ENCODE measurements at regions not wholly inside any gene's neighbourhood (a gene's known extent, or its start where the extent isn't known, plus 50 kb on each side); places are given as distances from the start of the nearest gene placed in this dataset.

GRCh38 chrX:36436361-36436760 is 516.8 kb downstream of the CFAP47 start:
- DNase-seq = no peak

DNA sequence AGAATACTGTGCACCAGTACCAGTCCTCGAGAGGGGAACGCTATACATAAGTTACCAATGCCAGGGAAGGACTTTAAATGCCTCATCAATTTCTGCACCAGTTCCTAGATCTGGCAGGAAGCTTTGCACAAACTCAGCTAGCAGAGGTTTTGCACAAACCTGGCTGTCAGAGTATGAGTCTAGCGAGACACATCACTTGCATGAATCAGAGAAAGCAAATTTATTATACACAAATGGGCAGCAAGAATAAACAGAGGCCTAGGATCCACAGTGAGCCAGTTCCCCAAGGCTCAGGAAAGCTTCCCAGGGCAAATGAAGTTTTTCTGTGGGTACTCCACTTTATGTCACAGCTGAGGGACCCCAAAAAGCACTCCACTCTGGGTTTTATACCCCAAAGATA is 523.5 kb downstream of the CFAP47 start:
- no peak for DNase-seq

GRCh38 chrX:36445566-36445965 is 526.0 kb downstream of the CFAP47 start:
- no peak for DNase-seq

GRCh38 chrX:36462142-36462541 is 542.6 kb downstream of the CFAP47 start:
- no peak for DNase-seq

DNA sequence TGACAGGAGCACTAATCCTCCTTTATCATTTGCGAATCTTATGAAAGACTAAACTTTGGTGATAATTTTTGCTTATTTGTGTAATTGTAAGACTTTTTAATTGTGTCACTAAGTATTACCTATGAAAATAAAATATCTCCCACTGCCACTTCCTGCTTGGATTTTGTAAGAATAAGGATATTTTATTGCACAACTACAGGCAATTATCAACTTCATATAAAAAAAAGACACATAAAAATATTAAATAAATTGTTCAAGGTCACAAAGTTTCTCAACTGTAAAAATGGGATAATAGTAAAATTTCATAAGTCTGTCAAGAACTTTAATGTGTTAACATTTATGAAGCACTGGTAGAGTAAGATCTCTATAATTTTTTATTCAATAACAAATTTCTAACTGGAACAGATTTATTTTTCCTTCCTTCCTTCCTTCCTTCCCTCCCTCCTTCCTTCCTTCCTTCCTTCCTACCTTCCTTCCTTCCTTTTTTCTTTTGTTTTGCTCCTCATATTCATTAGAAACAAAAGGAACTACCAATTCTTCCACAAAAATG is 527.6 kb upstream of the FAM47C start:
- DNase-seq = no peak

DNA sequence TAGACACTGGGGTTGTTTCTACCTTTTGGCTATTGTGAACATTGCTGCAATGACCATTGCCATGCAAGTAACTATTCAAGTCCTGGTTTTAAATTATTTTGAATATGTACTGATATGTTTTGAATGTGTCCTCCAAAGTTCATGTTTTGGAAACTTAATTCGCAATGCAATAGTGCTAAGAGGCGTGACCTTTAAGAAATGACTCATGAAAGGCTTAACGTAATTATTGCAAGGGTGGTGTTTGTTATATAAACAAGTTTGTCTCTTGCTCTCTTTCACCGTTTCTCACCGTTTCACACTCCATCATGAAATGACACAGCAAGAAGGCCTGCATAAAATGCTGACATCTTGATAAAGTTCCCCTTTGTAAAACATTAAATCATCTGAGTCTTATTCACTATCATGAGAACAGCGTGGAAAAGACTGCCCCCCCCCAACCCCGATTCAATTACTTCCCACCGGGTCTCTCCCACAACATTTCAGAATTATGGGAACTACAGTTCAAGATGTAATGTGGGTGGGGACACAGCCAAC is 506.9 kb upstream of the FAM47C start:
- DNase-seq = no peak

DNA sequence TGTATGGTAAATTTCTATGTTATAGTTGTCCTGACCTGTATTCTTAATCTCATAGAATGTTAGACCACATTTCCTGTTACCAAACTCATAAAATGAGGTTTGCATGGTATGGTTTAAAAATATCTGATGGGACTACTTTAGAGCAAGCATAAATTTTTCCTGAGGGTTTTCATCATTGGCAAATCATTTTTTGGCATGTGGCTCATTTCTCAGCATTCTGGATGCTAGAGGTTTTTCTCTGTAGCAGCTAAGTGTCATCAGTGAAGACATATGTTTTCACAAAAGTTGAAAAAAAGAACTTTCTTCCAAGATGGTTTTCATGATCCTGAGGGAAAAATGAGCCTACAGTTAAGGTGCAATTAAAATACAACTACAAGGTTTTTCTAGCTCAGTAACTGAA is 503.5 kb upstream of the FAM47C start:
- no peak for DNase-seq

DNA sequence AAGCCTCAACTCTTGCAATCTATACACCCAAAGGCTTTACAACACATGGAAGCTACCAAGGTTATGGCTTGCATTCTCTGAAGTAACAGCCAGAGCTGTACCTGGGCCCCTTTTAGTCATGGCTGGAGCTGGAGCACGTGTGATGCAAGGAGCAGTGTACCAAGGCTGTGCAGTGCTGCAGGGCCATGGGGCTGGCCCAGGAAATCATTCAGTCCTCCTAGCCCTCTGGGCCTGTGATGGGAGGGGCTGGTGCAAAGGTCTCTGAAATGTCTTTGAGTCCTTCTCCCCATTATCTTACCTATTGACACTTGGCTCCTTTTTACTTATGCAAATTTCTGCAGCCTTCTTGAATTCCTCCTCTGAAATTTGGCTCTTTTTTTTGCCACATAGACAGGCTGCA is 500.1 kb upstream of the FAM47C start:
- DNase-seq = no peak

- no peak for DNase-seq
These were observed 497.4 kb upstream of the FAM47C start for GRCh38 chrX:36510736-36511135.

- DNase-seq = no peak
These were observed 479.5 kb upstream of the FAM47C start for GRCh38 chrX:36528661-36529060.

DNA sequence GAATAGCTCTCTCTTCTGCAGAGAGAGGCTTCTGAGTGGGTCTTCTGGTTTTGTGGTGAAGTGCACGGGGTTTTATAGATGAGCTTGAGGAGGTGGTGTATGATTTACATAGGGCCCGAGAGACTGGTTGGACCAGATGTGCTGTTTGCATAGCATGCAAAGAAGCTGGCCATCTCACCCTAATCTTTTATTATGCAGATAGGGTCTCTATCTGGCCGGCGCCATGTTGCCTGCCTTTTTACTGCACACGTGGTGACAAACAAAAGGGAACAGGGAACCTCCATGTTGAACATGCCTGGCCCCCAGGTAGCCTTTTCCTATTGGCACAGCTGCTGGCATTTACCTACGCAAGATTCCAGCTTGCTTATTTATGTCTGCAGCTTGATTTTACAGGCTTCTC is 473.3 kb upstream of the FAM47C start:
- no peak for DNase-seq

DNA sequence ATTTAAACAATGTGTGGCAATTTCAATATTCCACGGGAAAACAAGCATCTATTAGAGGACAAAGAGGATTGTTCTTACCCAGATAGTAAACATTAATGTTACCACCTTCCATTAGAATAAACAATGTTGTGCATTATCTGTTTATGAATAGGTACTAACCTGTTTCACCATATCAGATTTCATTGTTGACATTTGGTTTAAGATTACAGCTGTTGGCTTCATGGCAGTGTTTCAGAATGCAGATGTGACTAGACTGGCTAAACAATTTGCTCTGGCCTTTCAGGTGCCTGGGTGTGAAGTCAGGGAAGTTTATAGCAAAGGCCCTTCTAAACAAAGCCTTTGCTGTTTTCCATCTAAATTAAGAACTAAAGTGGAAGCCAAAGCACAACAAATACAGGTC is 464.7 kb upstream of the FAM47C start:
- no peak for DNase-seq

DNA sequence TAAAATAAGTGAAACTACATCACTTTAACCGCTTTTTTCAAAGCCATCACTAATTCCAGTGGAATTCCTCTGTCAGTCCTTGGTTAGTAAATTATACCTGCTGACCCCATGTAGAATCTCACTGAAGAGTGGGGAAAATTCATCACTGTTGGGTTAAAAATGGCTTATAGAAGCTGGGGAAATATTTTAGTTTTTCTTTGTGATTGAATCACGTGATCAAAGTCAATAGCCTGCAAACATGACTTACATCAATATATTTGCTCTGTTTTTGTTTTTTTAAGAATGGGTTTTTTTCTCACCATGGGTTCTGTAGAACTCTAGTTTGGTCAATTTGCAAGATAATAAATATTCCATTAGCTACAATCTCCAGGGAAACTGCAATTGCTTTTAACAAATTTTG is 445.2 kb upstream of the FAM47C start:
- no peak for DNase-seq

DNA sequence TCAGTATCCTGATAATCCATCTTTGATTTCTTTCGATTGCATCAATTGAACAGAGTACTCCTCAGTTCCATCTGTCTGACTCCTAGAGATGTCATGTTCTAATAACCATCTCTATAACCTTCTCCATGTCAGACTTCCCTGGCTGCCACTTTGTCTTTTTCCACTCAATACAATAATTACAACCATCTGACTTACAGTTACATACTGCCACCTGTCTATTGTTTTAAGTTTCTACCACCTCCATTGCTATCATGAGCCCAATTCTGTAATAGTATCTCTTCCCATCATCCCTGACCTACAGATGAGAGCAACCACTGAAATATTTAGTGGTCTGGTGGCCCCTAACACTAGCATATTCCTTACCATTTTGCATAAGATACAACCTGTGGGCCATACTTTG is 439.2 kb upstream of the FAM47C start:
- DNase-seq = no peak

DNA sequence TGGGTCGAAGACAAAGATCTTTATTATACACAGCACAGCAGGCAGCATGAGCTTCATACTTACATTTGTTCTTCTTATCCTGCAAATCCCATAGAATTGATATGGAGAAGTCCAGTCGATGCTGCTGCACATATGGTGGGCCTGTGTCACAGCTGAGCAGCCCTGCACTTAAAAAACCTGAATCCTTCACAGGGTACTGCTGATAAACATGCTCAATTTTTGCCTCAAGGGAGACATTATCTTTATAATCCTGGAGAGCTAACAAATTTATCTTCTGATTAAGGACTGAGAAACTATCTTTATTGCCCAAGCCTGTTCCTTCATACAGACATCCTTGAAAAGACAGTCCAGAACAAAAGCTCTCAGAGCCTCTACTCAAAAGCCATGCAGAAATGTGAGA is 434.4 kb upstream of the FAM47C start:
- no peak for DNase-seq

- DNase-seq = no peak
These were observed 432.5 kb upstream of the FAM47C start for GRCh38 chrX:36575670-36576069.

DNA sequence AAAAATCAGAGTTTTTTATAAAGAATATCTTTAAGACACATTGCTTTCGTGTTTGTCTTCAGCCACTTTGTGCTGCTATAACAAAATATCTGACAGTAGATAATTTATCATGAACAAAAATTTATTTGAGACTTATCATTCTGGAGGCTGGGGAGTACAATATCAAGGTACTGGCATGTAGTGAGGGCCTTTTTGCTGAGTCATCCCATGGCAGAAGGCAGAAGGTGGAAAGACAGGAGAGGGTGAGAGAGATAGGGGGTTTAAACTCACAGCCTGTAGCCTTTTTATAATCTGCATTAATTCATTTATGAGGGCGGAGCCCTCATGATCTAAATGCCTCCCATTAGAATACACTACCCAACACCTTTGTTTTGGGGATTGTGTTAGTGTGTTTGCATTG is 431.2 kb upstream of the FAM47C start:
- no peak for DNase-seq

DNA sequence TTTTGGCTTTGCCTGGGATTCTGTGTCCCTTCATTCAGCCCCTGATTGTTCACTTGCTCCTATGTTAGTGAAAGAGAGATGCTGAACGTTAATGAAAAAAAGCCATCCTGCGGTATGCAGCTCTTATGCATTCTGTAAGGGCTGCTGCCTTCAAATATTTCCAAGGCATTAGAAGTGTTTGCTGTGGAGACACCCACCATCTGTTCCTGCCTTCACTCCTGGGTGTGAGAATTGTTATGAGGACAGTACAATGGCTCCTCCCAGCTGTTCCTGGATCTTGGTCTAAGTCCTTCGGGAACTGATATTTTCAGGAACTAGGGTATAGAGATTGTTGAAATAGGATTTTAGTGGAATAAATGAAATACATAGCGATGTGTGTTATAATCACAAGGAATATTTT is 427.1 kb upstream of the FAM47C start:
- DNase-seq = peak; percentile 51

- peak; percentile 31 for DNase-seq
These were observed 424.5 kb upstream of the FAM47C start for GRCh38 chrX:36583674-36584073.

DNA sequence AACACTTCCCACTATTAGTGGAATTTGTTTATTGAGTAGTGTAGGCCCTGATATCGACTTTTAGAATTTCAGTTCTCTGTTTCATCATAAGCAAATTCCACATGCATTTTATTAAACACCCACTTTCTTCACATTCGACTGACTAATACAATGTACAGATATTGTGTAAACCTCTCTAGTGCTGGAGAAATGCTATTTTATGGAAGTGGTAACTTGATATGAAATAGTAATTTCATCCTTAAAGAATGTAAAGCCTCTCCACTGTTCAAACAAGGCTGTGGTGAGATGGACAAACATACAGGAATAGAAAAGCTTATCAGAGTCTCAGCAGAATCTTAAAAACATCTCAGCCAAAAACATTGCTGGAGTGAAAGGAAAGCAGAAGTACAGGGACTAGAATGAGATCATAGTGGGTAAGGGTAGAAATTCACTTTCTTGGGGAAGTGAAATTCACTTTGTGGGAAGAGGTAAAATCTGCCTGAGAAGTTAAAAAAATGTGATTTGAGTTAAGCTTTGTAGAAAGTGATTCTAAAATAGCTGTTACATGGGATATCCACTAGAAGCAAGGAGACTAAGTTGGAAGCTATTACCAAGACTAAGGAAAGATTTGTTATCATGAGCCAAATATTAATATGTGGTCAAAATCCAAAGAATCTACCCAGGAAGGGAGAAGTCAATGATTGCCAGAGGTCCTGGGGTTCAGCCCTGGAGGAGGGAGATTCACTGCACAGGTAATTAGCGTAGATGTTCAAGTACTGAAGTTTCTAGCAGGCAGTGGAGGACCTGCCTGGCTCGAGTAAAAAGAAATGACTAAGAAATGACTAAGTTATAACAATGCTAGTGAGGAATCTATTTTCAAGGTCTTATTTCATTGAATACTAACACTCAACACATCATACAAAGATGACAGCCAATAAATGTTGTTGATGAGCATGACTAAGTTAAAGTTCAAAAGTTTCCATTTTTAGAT is 398.3 kb upstream of the FAM47C start:
- DNase-seq = no peak

- DNase-seq = no peak
These were observed 381.3 kb upstream of the FAM47C start for GRCh38 chrX:36626898-36627297.

- no peak for DNase-seq
These were observed 367.9 kb upstream of the FAM47C start for GRCh38 chrX:36640232-36640631.

- no peak for DNase-seq
These were observed 366.1 kb upstream of the FAM47C start for GRCh38 chrX:36642052-36642451.

- no peak for DNase-seq
These were observed 357.5 kb upstream of the FAM47C start for GRCh38 chrX:36650622-36651021.

Measured in NCI-H2171 treated with DMSO at 0.1 percent for 48 hours (cell line).